Fibroblast of lung (primary cell): ENCODE measurements at regions not wholly inside any gene's neighbourhood (a gene's known extent, or its start where the extent isn't known, plus 50 kb on each side); places are given as distances from the start of the nearest gene placed in this dataset.

Experiments used
- DNase-seq, 2 donors: peaks; one replicate each; pipeline versions ENCODE4 v3.0.0 to v3.0.0-alpha.2; 2010; ENCODE audit warnings: low read depth in 2 of 2
- H2AFZ ChIP-seq: 2 replicates; pipeline ENCODE4 v1.5.1; 2012; ENCODE audit warnings: low read length, control low read depth, inconsistent platforms
- H3K27ac ChIP-seq: 2 replicates; pipeline ENCODE4 v1.5.1; 2011; ENCODE audit warnings: low read length, control low read depth; ENCODE audit not compliant: insufficient read depth
- H3K27me3 ChIP-seq: 2 replicates; pipeline ENCODE4 v1.5.1; 2011; ENCODE audit warnings: mild to moderate bottlenecking, low read length; ENCODE audit not compliant: control insufficient read depth, insufficient read depth
- H3K36me3 ChIP-seq: 2 replicates; pipeline ENCODE4 v1.5.1; 2011; ENCODE audit warnings: low read length; ENCODE audit not compliant: control insufficient read depth, insufficient read depth
- H3K4me1 ChIP-seq: 2 replicates; pipeline ENCODE4 v1.5.1; 2011; ENCODE audit warnings: low read length; ENCODE audit not compliant: control insufficient read depth, insufficient read depth; ENCODE audit errors: extremely low read depth
- H3K4me2 ChIP-seq: 2 replicates; pipeline ENCODE4 v1.5.1; 2011; ENCODE audit warnings: low read length, control low read depth; ENCODE audit not compliant: insufficient read depth; ENCODE audit errors: extremely low read depth
- H3K4me3 ChIP-seq, 4 experiments: fragments of 200-600 bp in 1 of 4; sonication (generic) in 1 of 4; replicated peaks in 1 of 4; 2 replicates each; pipeline ENCODE4 v1.5.1; 2011 to 2016; ENCODE audit warnings: low read length in 4 of 4, low read depth in 3 of 4, mild to moderate bottlenecking in 3 of 4, control low read depth in 2 of 4, inconsistent platforms in 1 of 4, mixed read lengths in 1 of 4; ENCODE audit not compliant: insufficient read depth in 1 of 4; ENCODE audit errors: control extremely low read depth in 1 of 4
- H3K79me2 ChIP-seq: 2 replicates; pipeline ENCODE4 v1.5.1; 2012; ENCODE audit warnings: mild to moderate bottlenecking, low read length, inconsistent platforms; ENCODE audit not compliant: control insufficient read depth, insufficient read depth
- H3K9ac ChIP-seq: 2 replicates; pipeline ENCODE4 v1.5.1; 2011; ENCODE audit warnings: mild to moderate bottlenecking, low read length, control low read depth; ENCODE audit not compliant: insufficient read depth
- H3K9me3 ChIP-seq: 2 replicates; pipeline ENCODE4 v1.5.1; 2012; ENCODE audit warnings: low read depth, low read length; ENCODE audit not compliant: control insufficient read depth, insufficient read depth
- H4K20me1 ChIP-seq: 2 replicates; pipeline ENCODE4 v1.5.1; 2011; ENCODE audit warnings: low read length; ENCODE audit not compliant: control insufficient read depth, insufficient read depth; ENCODE audit errors: extremely low read depth
- CTCF ChIP-seq, 2 donors: IDR thresholded peaks in 1 of 2; conservative IDR thresholded peaks in 1 of 2; 1 replicate in 1 of 2; 2 replicates in 1 of 2; pipeline ENCODE4 v1.5.1; 2011 to 2012; ENCODE audit warnings: low read length in 2 of 2, control low read depth in 1 of 2, inconsistent platforms in 1 of 2, low read depth in 1 of 2, mild to moderate bottlenecking in 1 of 2
- EZH2 ChIP-seq: IDR thresholded peaks from 2 replicates; pipeline ENCODE4 v1.5.1; 2012; ENCODE audit warnings: low read length, control low read depth, mild to moderate bottlenecking; ENCODE audit errors: missing control alignments

GRCh38 chr1:228933753-228934152 is 198.5 kb downstream of the RHOU start:
- no peak for DNase-seq
- Histone ChIP-seq H3K4me2 (no peak overlapping the region), H3K79me2 (no peaks in the 10 kb centered on the region), H4K20me1 (no peaks in the 10 kb centered on the region), H3K9ac (no peak overlapping the region), H2AFZ (no peak overlapping the region), H3K36me3 (no peaks in the 10 kb centered on the region), H3K27me3 (no peaks in the 10 kb centered on the region), H3K4me1 (no peaks in the 10 kb centered on the region), H3K4me3 (no peak overlapping the region), H3K27ac (no peak overlapping the region), H3K9me3 (no peaks in the 10 kb centered on the region)
- TF ChIP-seq EZH2 (no peak), CTCF (conservative IDR thresholded peaks at IDR 0.05 in 1 of 2, IDR thresholded peaks at IDR 0.05 in 1 of 2; ENCODE audit: low read depth in 1 of 2, low read length in 2 of 2) (no peak)

GRCh38 chr1:228935198-228935663 is 200.0 kb downstream of the RHOU start:
- H2AFZ ChIP-seq, result no peak overlapping the region
- H3K9ac ChIP-seq, result no peak overlapping the region
- no peak for TF ChIP-seq EZH2
- no peak for TF ChIP-seq CTCF (conservative IDR thresholded peaks at IDR 0.05 in 1 of 2, IDR thresholded peaks at IDR 0.05 in 1 of 2; ENCODE audit: low read depth in 1 of 2, low read length in 2 of 2)
- H4K20me1 ChIP-seq, result no peaks in the 10 kb centered on the region
- H3K27ac ChIP-seq, result no peak overlapping the region
- H3K4me3 ChIP-seq, result no peak overlapping the region
- no peak overlapping the region for H3K4me2 ChIP-seq
- no peaks in the 10 kb centered on the region for H3K9me3 ChIP-seq
- no peaks in the 10 kb centered on the region for H3K79me2 ChIP-seq
- no peaks in the 10 kb centered on the region for H3K36me3 ChIP-seq
- no peak for DNase-seq
- no peaks in the 10 kb centered on the region for H3K27me3 ChIP-seq
- H3K4me1 ChIP-seq, result no peaks in the 10 kb centered on the region

GRCh38 chr1:228935855-228936727 is 200.8 kb downstream of the RHOU start:
- no peaks in the 10 kb centered on the region for H3K9me3 ChIP-seq
- no peaks in the 10 kb centered on the region for H3K36me3 ChIP-seq
- no peaks in the 10 kb centered on the region for H3K79me2 ChIP-seq
- no peak overlapping the region for H3K9ac ChIP-seq
- H3K27me3 ChIP-seq, result no peaks in the 10 kb centered on the region
- H3K27ac ChIP-seq, result no peak overlapping the region
- TF ChIP-seq EZH2 (no peak), CTCF (conservative IDR thresholded peaks at IDR 0.05 in 1 of 2, IDR thresholded peaks at IDR 0.05 in 1 of 2; ENCODE audit: low read depth in 1 of 2, low read length in 2 of 2) (no peak)
- no peak overlapping the region for H3K4me2 ChIP-seq
- H3K4me3 ChIP-seq, result no peak overlapping the region
- no peaks in the 10 kb centered on the region for H3K4me1 ChIP-seq
- no peaks in the 10 kb centered on the region for H4K20me1 ChIP-seq
- no peak overlapping the region for H2AFZ ChIP-seq
- DNase-seq, result no peak
